HL-60 (cell line): ENCODE measurements at regions not wholly inside any gene's neighbourhood (a gene's known extent, or its start where the extent isn't known, plus 50 kb on each side); places are given as distances from the start of the nearest gene placed in this dataset.

ENCODE experiments used
- DNase-seq, 2 experiments: peaks; one replicate each; pipeline ENCODE4 v3.0.0-alpha.2; 2010 to 2020; ENCODE audit warnings: low read depth in 1 of 2, low spot score in 1 of 2
- H3K27ac ChIP-seq: fragments of 250-450 bp; sonication (Bioruptor Pico); replicated peaks from 2 replicates; pipeline ENCODE4 v1.5.1; 2020; ENCODE audit warnings: mild to moderate bottlenecking, moderate library complexity
- H3K27me3 ChIP-seq: fragments of 250-450 bp; sonication (Bioruptor Pico); 2 replicates; pipeline ENCODE4 v1.5.1; 2021; ENCODE audit warnings: mild to moderate bottlenecking, moderate library complexity; ENCODE audit not compliant: insufficient read depth, poor library complexity, severe bottlenecking
- H3K4me3 ChIP-seq: replicated peaks from 2 replicates; pipeline ENCODE4 v1.5.1; 2011; ENCODE audit warnings: mild to moderate bottlenecking, control low read depth, low read length; ENCODE audit not compliant: insufficient read depth
- CTCF ChIP-seq: IDR thresholded peaks from one replicate; pipeline ENCODE4 v1.5.1; 2011; ENCODE audit warnings: low read length, control low read depth, inconsistent platforms; ENCODE audit not compliant: insufficient read depth
- GABPA ChIP-seq: IDR thresholded peaks from 2 replicates; pipeline ENCODE4 v1.6.1; 2012; ENCODE audit warnings: low read depth
- POLR2AphosphoS5 ChIP-seq: IDR thresholded peaks from 2 replicates; pipeline ENCODE4 v1.6.1; 2012; ENCODE audit warnings: low read depth
- SPI1 ChIP-seq: IDR thresholded peaks from 2 replicates; pipeline ENCODE4 v1.6.1; 2012; ENCODE audit warnings: low read depth, mild to moderate bottlenecking, borderline replicate concordance
- TF ChIP-seq, protein P1 (sequence below): IDR thresholded peaks from 2 replicates; pipeline ENCODE4 v1.6.1; 2012; ENCODE audit warnings: low read depth; ENCODE audit not compliant: insufficient replicate concordance

DNA sequence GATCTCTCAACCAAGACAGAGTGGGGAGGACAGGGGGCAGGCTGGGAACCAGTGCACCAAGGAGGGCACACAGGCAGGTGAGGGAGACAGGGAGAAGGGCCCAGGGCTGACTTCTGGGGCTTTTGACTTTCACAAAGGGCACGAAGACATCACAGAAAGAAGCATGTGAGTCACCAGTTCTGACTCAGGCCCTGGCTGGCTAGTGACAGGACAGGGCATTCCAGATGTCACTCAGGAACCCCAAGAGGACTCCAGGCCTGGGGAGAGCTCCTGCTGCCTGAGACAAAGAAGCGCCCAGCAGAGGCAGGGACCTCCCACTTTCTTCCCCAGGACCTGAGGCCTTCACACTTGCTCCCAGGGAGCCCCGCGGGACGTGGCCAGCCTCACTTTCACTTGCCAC, 497.2 kb downstream of the BUD13 start:
- Histone ChIP-seq H3K27ac (no peak overlapping the region), H3K27me3 (no peaks in the 10 kb centered on the region), H3K4me3 (no peak overlapping the region)
- TF ChIP-seq SPI1 (no peak), GABPA (no peak), CTCF (no peak), POLR2AphosphoS5 (no peak)
- TF ChIP-seq, protein P1, sequence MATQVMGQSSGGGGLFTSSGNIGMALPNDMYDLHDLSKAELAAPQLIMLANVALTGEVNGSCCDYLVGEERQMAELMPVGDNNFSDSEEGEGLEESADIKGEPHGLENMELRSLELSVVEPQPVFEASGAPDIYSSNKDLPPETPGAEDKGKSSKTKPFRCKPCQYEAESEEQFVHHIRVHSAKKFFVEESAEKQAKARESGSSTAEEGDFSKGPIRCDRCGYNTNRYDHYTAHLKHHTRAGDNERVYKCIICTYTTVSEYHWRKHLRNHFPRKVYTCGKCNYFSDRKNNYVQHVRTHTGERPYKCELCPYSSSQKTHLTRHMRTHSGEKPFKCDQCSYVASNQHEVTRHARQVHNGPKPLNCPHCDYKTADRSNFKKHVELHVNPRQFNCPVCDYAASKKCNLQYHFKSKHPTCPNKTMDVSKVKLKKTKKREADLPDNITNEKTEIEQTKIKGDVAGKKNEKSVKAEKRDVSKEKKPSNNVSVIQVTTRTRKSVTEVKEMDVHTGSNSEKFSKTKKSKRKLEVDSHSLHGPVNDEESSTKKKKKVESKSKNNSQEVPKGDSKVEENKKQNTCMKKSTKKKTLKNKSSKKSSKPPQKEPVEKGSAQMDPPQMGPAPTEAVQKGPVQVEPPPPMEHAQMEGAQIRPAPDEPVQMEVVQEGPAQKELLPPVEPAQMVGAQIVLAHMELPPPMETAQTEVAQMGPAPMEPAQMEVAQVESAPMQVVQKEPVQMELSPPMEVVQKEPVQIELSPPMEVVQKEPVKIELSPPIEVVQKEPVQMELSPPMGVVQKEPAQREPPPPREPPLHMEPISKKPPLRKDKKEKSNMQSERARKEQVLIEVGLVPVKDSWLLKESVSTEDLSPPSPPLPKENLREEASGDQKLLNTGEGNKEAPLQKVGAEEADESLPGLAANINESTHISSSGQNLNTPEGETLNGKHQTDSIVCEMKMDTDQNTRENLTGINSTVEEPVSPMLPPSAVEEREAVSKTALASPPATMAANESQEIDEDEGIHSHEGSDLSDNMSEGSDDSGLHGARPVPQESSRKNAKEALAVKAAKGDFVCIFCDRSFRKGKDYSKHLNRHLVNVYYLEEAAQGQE, result no peak
- DNase-seq, result no peak

GRCh38 chr11:116274521-116274920, 498.3 kb downstream of the BUD13 start:
- TF ChIP-seq CTCF, result no peak
- no peak for TF ChIP-seq SPI1
- no peak for TF ChIP-seq POLR2AphosphoS5
- TF ChIP-seq, protein P1, result no peak
- no peak for TF ChIP-seq GABPA
- DNase-seq, result no peak
- Histone ChIP-seq H3K27ac (no peak overlapping the region), H3K27me3 (no peaks in the 10 kb centered on the region), H3K4me3 (no peak overlapping the region)

GRCh38 chr11:116272181-116272789, 500.5 kb downstream of the BUD13 start:
- H3K27me3 ChIP-seq, result no peaks in the 10 kb centered on the region
- no peak overlapping the region for H3K4me3 ChIP-seq
- DNase-seq, result no peak
- TF ChIP-seq POLR2AphosphoS5, result no peak
- TF ChIP-seq CTCF, result no peak
- no peak for TF ChIP-seq SPI1
- TF ChIP-seq GABPA, result no peak
- TF ChIP-seq, protein P1, result no peak
- no peak overlapping the region for H3K27ac ChIP-seq
